Suppressor macrophage treated with lipopolysaccharide for 1 hour (primary cell): ENCODE measurements at regions not wholly inside any gene's neighbourhood (a gene's known extent, or its start where the extent isn't known, plus 50 kb on each side); places are given as distances from the start of the nearest gene placed in this dataset.
"Not testable (repeated sequence)": the region's sequence is repeated elsewhere in the genome, so short reads cannot be mapped to it uniquely, and the experiment has no call there.

ENCODE experiments used
- DNase-seq, 3 donors: peaks; one replicate each; pipeline ENCODE4 v3.0.0-alpha.2; 2020 to 2022

- no peak for DNase-seq
These were observed 113.4 kb upstream of the EEPD1 start for GRCh38 chr7:36039671-36040070.

DNA sequence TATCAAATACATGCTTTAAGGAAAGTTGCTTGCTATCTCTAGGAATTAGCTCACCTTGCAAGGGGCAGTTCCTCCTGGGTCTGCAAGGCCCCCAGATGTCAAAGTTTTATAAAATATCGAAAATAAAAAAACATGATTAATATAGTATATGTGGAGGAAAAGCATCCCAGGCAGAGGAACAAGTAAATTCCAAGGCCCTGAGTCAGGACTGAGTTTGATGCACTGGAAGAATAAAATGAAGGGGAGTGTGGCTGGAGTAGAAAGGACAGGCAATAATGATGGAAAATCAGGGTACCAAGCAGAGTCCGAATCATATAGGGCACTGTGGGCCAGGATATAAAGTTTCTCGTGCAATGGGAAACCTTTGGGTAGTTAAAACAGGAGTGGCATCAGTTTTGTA is 112.4 kb upstream of the EEPD1 start:
- no peak for DNase-seq

GRCh38 chr7:36044101-36044892 is 108.8 kb upstream of the EEPD1 start:
- DNase-seq, result no peak

DNA sequence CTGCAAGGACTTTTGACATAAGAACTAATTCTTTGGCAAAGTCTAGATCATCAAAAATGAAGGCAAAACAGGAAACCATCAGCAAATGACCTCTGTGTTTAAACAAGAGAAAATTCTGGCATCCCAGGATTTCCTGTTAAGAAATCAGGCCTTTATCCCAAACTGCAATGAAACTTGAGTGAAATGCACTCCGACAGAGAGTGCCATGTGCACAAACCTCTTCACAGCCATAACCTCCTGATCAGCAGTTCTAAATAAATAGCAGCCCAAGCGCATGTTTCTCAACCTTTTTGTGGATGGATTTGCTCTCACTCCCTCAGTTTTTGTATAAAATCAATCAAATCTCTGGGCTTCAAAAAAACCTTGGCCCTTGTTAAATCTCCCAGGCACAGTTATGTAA is 107.7 kb upstream of the EEPD1 start:
- no peak for DNase-seq

DNA sequence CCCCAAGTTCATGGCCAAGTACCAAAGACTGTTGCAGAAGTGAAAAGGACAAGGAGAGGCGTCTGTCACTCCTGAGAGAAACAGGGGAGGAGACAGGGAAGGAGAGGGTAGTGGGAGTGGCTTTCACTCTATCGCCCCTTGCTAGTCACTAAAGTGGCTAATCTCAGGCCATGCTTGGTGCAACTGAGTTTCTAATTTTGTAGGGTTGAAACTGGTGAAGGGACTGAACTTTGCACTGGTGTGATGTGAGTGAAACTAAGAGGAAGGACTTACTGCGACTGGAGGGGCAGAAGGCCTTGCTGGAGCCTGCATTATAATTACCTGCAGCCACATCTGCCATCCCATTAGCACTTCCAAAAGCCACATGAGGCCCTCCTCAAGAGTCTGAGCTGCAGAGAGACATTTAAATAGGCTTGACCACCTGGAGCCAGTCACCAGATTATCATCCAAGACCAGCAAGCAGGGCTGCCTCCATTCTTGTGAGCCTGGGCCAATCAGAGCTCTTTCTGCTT is 107.2 kb upstream of the EEPD1 start:
- DNase-seq, result no peak

DNA sequence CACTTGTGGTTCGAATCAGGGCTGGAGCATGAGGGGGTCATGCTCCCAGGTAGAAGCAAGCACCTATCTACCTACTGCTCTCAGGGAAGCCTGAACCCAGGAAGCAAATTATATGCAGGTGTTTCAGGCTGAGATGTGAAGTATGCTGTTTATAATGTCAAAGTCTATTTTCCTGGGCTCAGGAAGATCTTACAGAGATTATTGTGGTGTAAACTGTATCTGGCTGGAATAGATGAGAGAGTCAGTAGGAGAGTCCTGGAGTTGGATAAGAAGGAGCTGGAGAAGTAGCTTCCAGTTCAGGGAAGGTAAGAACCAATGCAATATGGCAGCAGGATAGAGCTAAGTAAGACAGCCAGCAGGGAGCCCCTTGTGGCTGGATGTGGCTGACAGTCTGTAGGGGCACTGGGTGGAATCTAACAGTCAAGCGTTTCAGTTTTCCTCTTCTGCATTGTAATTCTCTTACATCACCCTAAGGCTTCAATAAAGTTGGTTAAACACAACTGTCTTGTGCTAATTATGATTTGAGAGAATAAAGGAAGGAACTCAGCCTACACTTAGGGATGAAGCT is 105.9 kb upstream of the EEPD1 start:
- DNase-seq, result peak in 1 of 3 donors; percentile 9

DNA sequence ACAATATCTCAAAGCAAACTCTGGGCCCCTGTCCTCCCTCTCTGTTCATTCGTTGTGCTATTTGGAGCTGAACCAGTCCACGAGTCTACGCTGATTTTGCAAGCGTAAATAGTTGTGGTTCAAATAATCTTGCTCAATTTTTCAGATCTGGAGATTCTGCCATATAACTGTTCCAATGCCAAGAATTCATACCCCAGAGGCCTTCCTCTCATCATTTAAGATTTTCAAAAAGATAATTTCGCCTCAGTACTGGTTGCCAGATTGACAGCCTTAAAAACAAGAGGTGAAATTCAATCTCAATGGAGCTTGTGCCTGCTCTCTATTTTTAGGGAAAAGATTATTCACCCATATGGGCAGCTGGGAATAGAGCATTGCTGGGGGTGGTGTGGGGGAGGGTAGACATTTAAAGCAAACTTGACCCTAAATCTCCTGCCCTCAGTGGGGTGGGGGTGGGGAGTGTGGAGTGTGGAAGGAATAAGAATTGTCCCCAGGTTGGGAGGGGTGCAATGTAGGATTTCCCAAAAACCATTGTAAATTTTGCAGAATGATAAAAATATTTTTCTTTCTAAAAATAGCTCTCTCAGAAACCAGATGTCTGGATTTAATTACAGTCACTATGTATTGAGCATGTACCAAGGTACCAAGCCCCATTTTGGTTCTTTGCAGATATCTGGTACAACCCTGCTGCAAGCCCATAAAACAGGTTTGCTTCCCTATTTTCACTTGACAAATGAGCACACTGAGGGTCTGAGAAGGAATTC is 104.7 kb upstream of the EEPD1 start:
- DNase-seq, result no peak

DNA sequence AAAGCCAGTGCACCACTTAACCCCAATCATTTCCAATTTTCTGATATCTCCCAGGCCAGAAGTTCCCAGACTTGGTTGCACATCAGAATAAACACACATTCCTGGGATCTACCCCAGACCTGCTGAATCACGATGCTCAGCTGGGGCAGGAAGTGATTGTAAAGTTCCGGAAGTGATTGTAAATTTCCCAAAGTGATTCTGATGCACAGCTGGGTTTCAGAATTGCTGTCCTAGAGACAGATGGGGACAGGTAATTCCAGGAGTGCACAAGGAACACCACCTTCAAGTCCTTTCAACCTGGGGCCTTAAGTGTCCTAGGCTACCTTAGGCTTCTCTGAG is 104.2 kb upstream of the EEPD1 start:
- no peak for DNase-seq

GRCh38 chr7:36051501-36051900 is 101.6 kb upstream of the EEPD1 start:
- DNase-seq, result no peak

- DNase-seq, result no peak
These were observed 99.5 kb upstream of the EEPD1 start for GRCh38 chr7:36053589-36053988.

DNA sequence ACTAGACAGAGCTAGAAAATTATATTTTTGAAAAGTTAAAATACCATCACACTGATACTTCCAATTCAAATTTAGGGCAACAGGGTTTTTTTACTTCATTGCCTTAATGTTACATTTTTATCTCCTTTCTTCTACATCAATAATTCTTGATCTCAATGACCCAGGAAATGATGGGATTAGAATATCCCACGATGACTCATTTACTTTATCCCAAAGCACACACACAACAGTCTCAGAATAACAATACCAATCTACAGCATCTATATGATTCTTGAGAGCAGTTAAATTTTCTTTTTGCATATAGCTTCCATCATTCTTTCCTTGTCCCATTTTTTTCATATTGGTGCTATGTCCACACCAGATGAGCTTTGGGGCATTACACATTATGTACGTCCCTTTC is 98.4 kb upstream of the EEPD1 start:
- no peak for DNase-seq

DNA sequence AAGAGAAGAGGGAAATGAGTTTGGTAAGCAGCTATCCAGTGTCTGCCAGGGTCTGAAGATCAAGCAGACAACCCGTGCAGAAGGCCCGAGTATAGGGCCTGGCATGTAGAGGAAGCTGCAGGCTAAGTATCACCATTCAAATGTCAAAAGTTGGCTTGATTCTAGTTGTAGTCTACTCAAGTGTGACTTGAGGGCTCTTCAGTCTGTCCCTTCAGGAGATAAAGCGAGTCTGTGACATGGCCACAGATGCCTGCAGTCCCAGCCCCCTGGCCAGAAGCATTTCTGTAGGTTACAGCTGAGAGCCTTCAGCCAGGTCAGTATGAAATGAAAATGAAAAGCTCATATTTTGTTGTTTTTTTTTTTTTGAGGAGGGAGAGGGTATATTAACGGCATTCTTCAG is 97.8 kb upstream of the EEPD1 start:
- no peak for DNase-seq

- DNase-seq, result peak in 1 of 3 donors; percentile 14
These were observed 95.7 kb upstream of the EEPD1 start for GRCh38 chr7:36057323-36057722.

DNA sequence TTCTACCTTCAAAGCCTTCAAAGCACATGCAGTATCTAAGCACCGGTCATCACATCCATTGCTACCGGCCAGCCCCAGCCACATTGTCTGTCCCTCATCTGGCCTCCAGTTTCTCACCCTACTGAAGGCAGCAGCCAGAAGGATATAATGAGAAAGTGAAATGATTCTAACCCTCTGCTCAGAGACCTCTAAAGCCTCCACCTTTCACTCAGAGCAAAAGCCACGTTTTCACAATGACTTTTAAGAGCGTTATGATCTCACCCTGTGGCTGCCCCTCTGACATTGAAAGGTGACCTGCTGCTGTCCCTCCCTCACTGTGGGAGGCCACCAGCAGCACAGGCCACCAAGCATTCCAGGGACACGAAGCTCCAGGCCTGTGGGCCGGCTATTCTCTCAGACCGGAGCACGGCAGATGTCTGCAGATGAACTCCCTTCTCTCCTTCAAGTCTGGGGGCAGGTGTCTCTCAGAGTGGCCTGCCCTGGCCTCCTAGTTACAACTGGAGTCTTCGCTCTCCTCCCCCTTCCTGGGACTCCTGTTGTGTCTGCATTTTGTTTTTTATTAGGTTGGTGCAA is 94.9 kb upstream of the EEPD1 start:
- DNase-seq, result no peak

GRCh38 chr7:36060388-36060787 is 92.7 kb upstream of the EEPD1 start:
- not testable (repeated sequence) for DNase-seq

- no peak for DNase-seq
These were observed 90.8 kb upstream of the EEPD1 start for GRCh38 chr7:36062154-36062815.

GRCh38 chr7:36064676-36065075 is 88.4 kb upstream of the EEPD1 start:
- no peak for DNase-seq

GRCh38 chr7:36065563-36066342 is 87.3 kb upstream of the EEPD1 start:
- not testable (repeated sequence) for DNase-seq

GRCh38 chr7:36066343-36066664 is 86.8 kb upstream of the EEPD1 start:
- no peak for DNase-seq

DNA sequence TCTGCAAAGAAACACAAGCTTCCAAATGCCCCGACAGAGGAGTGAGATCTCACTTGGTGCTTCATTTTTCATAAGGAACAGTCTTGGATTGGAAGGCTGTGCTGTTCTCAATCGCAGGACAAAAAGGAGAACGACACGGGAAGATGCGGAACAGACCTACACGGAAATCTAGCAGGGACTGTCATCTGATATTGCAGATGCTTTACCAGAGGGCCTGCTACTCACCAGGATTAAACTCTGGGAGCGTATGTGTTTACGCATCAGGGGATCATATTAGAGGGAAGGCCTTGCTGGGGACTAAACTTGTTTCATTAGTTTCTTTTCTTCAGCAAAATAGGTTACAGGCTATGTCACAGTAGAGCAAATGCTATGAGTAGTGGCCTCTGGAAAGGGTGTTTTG is 82.8 kb upstream of the EEPD1 start:
- DNase-seq, result no peak

- no peak for DNase-seq
These were observed 81.4 kb upstream of the EEPD1 start for GRCh38 chr7:36071605-36072004.

GRCh38 chr7:36072620-36073019 is 80.4 kb upstream of the EEPD1 start:
- DNase-seq, result no peak
